H1 (cell line): ENCODE measurements at regions not wholly inside any gene's neighbourhood (a gene's known extent, or its start where the extent isn't known, plus 50 kb on each side); places are given as distances from the start of the nearest gene placed in this dataset.

Source experiments
- CTCF ChIA-PET: fragments of 300-600 bp; sonication (Branson Sonifier 250); formaldehyde crosslinking; loops from one replicate; lab custom pipeline; 2021; ENCODE audit not compliant: partially characterized antibody; lab: Charles Lee
- POLR2A ChIA-PET: fragments of 300-600 bp; sonication (Branson Sonifier 250); formaldehyde crosslinking; loops from one replicate; lab custom pipeline; 2021; ENCODE audit warnings: inconsistent platforms; ENCODE audit not compliant: partially characterized antibody; lab: Charles Lee
- DNase-seq, 2 experiments: peaks; one replicate each; pipeline versions ENCODE4 v3.0.0 to v3.0.0-alpha.2; 2010 to 2022; ENCODE audit warnings: low spot score in 2 of 2, low read depth in 1 of 2, mixed read lengths in 1 of 2
- FAIRE-seq: peaks from 2 replicates; lab custom pipeline; 2011; peaks lifted over from hg19 to GRCh38; lab: Jason Lieb, UNC
- H2AFZ ChIP-seq: 2 replicates; pipeline ENCODE4 v1.8.1; 2012; ENCODE audit warnings: low read length, inconsistent platforms
- H2AK5ac ChIP-seq: 2 replicates; pipeline ENCODE4 v1.6.1; 2013; ENCODE audit warnings: low read depth, low read length
- H2BK120ac ChIP-seq: replicated peaks from 2 replicates; pipeline ENCODE3; 2013; ENCODE audit warnings: low read depth, low read length, inconsistent platforms
- H2BK12ac ChIP-seq: 2 replicates; pipeline ENCODE4 v1.6.1; 2013; ENCODE audit warnings: low read depth, low read length
- H2BK15ac ChIP-seq: 2 replicates; pipeline ENCODE4 v1.6.1; 2013; ENCODE audit warnings: low read length
- H2BK20ac ChIP-seq: 2 replicates; pipeline ENCODE4 v1.6.1; 2013; ENCODE audit warnings: low read length
- H2BK5ac ChIP-seq: 2 replicates; pipeline ENCODE4 v1.6.1; 2013; ENCODE audit warnings: low read depth, low read length
- H3K14ac ChIP-seq: 2 replicates; pipeline ENCODE4 v1.6.1; 2013; ENCODE audit warnings: inconsistent platforms; ENCODE audit not compliant: insufficient read length
- H3K18ac ChIP-seq: 2 replicates; pipeline ENCODE4 v1.6.1; 2013; ENCODE audit warnings: low read length; ENCODE audit errors: extremely low read depth
- H3K23ac ChIP-seq: 2 replicates; pipeline ENCODE4 v1.6.1; 2013; ENCODE audit warnings: inconsistent platforms; ENCODE audit not compliant: insufficient read length
- H3K23me2 ChIP-seq: 2 replicates; pipeline ENCODE4 v1.6.1; 2013; ENCODE audit warnings: low read depth, low read length
- H3K27ac ChIP-seq: 2 replicates; pipeline ENCODE4 v1.6.1; 2011; ENCODE audit warnings: low read depth, low read length, inconsistent platforms
- H3K27me3 ChIP-seq, 4 experiments: replicated peaks in 1 of 4; 1 replicate in 1 of 4; 2 replicates in 3 of 4; pipeline versions ENCODE4 v1.6.1 to v1.8.1; 2011 to 2013; ENCODE audit warnings: low read length in 3 of 4, mild to moderate bottlenecking in 3 of 4, inconsistent platforms in 2 of 4, mixed read lengths in 2 of 4, moderate library complexity in 1 of 4; ENCODE audit not compliant: control insufficient read depth in 3 of 4, insufficient read depth in 3 of 4; ENCODE audit errors: extremely low read depth in 1 of 4
- H3K36me3 ChIP-seq, 4 experiments: 2 replicates each; pipeline versions ENCODE4 v1.6.1 to v1.8.1; 2011 to 2013; ENCODE audit warnings: mild to moderate bottlenecking in 4 of 4, low read length in 3 of 4, moderate library complexity in 2 of 4, control low read depth in 1 of 4, inconsistent platforms in 1 of 4; ENCODE audit not compliant: insufficient read depth in 4 of 4, control insufficient read depth in 2 of 4
- H3K4ac ChIP-seq: replicated peaks from 2 replicates; pipeline ENCODE3; 2013; ENCODE audit warnings: low read length, low read depth, mixed read lengths, inconsistent platforms; ENCODE audit not compliant: insufficient read length
- H3K4me1 ChIP-seq, 4 experiments: replicated peaks in 1 of 4; 1 replicate in 1 of 4; 2 replicates in 3 of 4; pipeline versions ENCODE4 v1.6.1 to v1.8.1; 2011 to 2013; ENCODE audit warnings: low read length in 3 of 4, inconsistent platforms in 2 of 4, mixed read lengths in 1 of 4; ENCODE audit not compliant: insufficient read depth in 4 of 4, control insufficient read depth in 3 of 4
- H3K4me2 ChIP-seq, 2 experiments: 2 replicates each; pipeline versions ENCODE4 v1.6.1 to v1.8.1; 2011 to 2013; ENCODE audit warnings: low read depth in 2 of 2, low read length in 2 of 2, control low read depth in 1 of 2, inconsistent platforms in 1 of 2, mild to moderate bottlenecking in 1 of 2; ENCODE audit not compliant: insufficient read depth in 1 of 2
- H3K4me3 ChIP-seq, 4 experiments: fragments of 200-600, 300-600 bp in 1 of 4; sonication (generic), shearing (Covaris generic), sonication (Bioruptor Twin) in 1 of 4; 2 replicates each; pipeline versions ENCODE4 v1.5.1 to v1.8.1; 2011 to 2016; ENCODE audit warnings: low read length in 4 of 4, low read depth in 3 of 4, control low read depth in 2 of 4, inconsistent platforms in 2 of 4, mild to moderate bottlenecking in 2 of 4, mixed read lengths in 1 of 4, moderate library complexity in 1 of 4; ENCODE audit not compliant: insufficient read depth in 2 of 4; ENCODE audit errors: extremely low read depth in 1 of 4
- H3K56ac ChIP-seq: replicated peaks from 2 replicates; pipeline ENCODE3; 2013; ENCODE audit warnings: low read depth, mild to moderate bottlenecking, mixed read lengths, low read length, inconsistent platforms; ENCODE audit not compliant: insufficient read length
- H3K79me1 ChIP-seq: 2 replicates; pipeline ENCODE4 v1.6.1; 2013; ENCODE audit warnings: low read depth, low read length, control low read depth
- H3K79me2 ChIP-seq, 2 experiments: 2 replicates each; pipeline versions ENCODE4 v1.6.1 to v1.8.1; 2012 to 2013; ENCODE audit warnings: low read length in 2 of 2, mild to moderate bottlenecking in 2 of 2, inconsistent platforms in 1 of 2; ENCODE audit not compliant: insufficient read depth in 2 of 2, control insufficient read depth in 1 of 2
- H3K9ac ChIP-seq, 4 experiments: replicated peaks in 1 of 4; 1 replicate in 1 of 4; 2 replicates in 3 of 4; pipeline versions ENCODE4 v1.6.1 to v1.8.1; 2011 to 2013; ENCODE audit warnings: low read depth in 3 of 4, low read length in 3 of 4, control low read depth in 2 of 4, mild to moderate bottlenecking in 2 of 4, moderate library complexity in 2 of 4, inconsistent platforms in 1 of 4; ENCODE audit errors: extremely low read depth in 1 of 4
- H3K9me3 ChIP-seq, 2 experiments: 2 replicates each; pipeline versions ENCODE4 v1.6.1 to v1.8.1; 2012 to 2013; ENCODE audit warnings: mild to moderate bottlenecking in 2 of 2, moderate library complexity in 2 of 2, control low read depth in 1 of 2, inconsistent platforms in 1 of 2, low read depth in 1 of 2, low read length in 1 of 2, mixed read lengths in 1 of 2; ENCODE audit not compliant: insufficient read depth in 2 of 2
- H4K20me1 ChIP-seq, 2 experiments: replicated peaks in 1 of 2; 2 replicates each; pipeline versions ENCODE3 to v1.8.1; 2011 to 2013; ENCODE audit warnings: inconsistent platforms in 2 of 2, low read length in 2 of 2, mild to moderate bottlenecking in 1 of 2; ENCODE audit not compliant: insufficient read depth in 2 of 2, control insufficient read depth in 1 of 2
- H4K5ac ChIP-seq: 2 replicates; pipeline ENCODE4 v1.6.1; 2013; ENCODE audit warnings: low read length, low read depth, mixed read lengths, inconsistent platforms; ENCODE audit not compliant: insufficient read length
- H4K8ac ChIP-seq: 2 replicates; pipeline ENCODE4 v1.8.0; 2013; ENCODE audit warnings: mild to moderate bottlenecking, moderate library complexity, low read length, inconsistent platforms; ENCODE audit not compliant: insufficient read depth; ENCODE audit errors: extremely low read depth
- H4K91ac ChIP-seq: replicated peaks from 2 replicates; pipeline ENCODE3; 2013; ENCODE audit warnings: low read length, mixed read lengths, inconsistent platforms; ENCODE audit not compliant: insufficient read length
- BCL11A ChIP-seq, 2 experiments: IDR thresholded peaks; one replicate each; pipeline ENCODE4 v1.6.1; 2011; ENCODE audit warnings: low read depth in 2 of 2, low read length in 2 of 2, mild to moderate bottlenecking in 2 of 2
- EP300 ChIP-seq, 2 experiments: IDR thresholded peaks; 1 replicate in 1 of 2; 2 replicates in 1 of 2; pipeline ENCODE4 v1.6.1; 2011 to 2012; ENCODE audit warnings: low read depth in 2 of 2, low read length in 2 of 2, mild to moderate bottlenecking in 2 of 2, borderline replicate concordance in 1 of 2, inconsistent platforms in 1 of 2, moderate library complexity in 1 of 2
- HDAC2 ChIP-seq, 2 experiments: fragments of 300-600 bp in 1 of 2; sonication (generic) in 1 of 2; IDR thresholded peaks; 2 replicates each; pipeline ENCODE4 v1.6.1; 2011 to 2012; ENCODE audit warnings: low read depth in 2 of 2, low read length in 2 of 2, mild to moderate bottlenecking in 2 of 2, moderate library complexity in 2 of 2, borderline replicate concordance in 1 of 2, inconsistent platforms in 1 of 2
- JUND ChIP-seq: IDR thresholded peaks from 2 replicates; pipeline ENCODE4 v1.6.1; 2011; ENCODE audit warnings: mild to moderate bottlenecking, improper control_type of control experiment, low read length
- KDM5A ChIP-seq: fragments of 200-600 bp; IDR thresholded peaks from 2 replicates; pipeline ENCODE4 v1.7.1; 2012; ENCODE audit warnings: mild to moderate bottlenecking, low read length, inconsistent platforms, mixed read lengths
- MAFK ChIP-seq: IDR thresholded peaks from 2 replicates; pipeline ENCODE4 v1.6.1; 2012; ENCODE audit warnings: low read depth, mild to moderate bottlenecking, improper control_type of control experiment, low read length
- NRF1 ChIP-seq: IDR thresholded peaks from 2 replicates; pipeline ENCODE4 v1.6.1; 2011; ENCODE audit warnings: mild to moderate bottlenecking, low read depth, low read length, improper control_type of control experiment
- POLR2AphosphoS5 ChIP-seq: IDR thresholded peaks from 2 replicates; pipeline ENCODE4 v1.6.1; 2011; ENCODE audit warnings: low read depth, low read length
- RFX5 ChIP-seq: IDR thresholded peaks from 2 replicates; pipeline ENCODE4 v1.6.1; 2011; ENCODE audit warnings: low read depth, low read length, improper control_type of control experiment, borderline replicate concordance
- SAP30 ChIP-seq: fragments of 300-600 bp; sonication (generic); IDR thresholded peaks from 2 replicates; pipeline ENCODE4 v1.7.1; 2012; ENCODE audit warnings: low read length, moderate library complexity, mild to moderate bottlenecking, inconsistent platforms; ENCODE audit not compliant: insufficient read depth, insufficient replicate concordance
- SIRT6 ChIP-seq: IDR thresholded peaks from one replicate; pipeline ENCODE4 v1.7.1; 2012; ENCODE audit warnings: low read length, inconsistent platforms
- SIX5 ChIP-seq: IDR thresholded peaks from 2 replicates; pipeline ENCODE4 v1.6.1; 2011; ENCODE audit warnings: mild to moderate bottlenecking, low read depth, low read length
- TAF1 ChIP-seq: IDR thresholded peaks from 2 replicates; pipeline ENCODE4 v1.6.1; 2011; ENCODE audit warnings: mild to moderate bottlenecking, low read depth, low read length
- YY1 ChIP-seq: IDR thresholded peaks from 2 replicates; pipeline ENCODE4 v1.6.1; 2011; ENCODE audit warnings: low read depth, mild to moderate bottlenecking, low read length
- ZNF274 ChIP-seq: IDR thresholded peaks from 2 replicates; pipeline ENCODE4 v1.7.0; 2012; ENCODE audit warnings: low read length, borderline replicate concordance; ENCODE audit errors: extremely low read depth
- WGBS, 2 experiments: shearing (Covaris generic) in 1 of 2; methylation state at CpG; one replicate each; pipeline versions ENCODE4 v1.1.6 to v1.1.7; 2013 to 2015; ENCODE audit warnings: low lambda C conversion rate in 2 of 2, mixed read lengths in 2 of 2, inconsistent platforms in 1 of 2, low coverage in 1 of 2, missing lambda C conversion rate in 1 of 2; ENCODE audit not compliant: insufficient replicate concordance in 2 of 2, insufficient coverage in 1 of 2, insufficient read length in 1 of 2; ENCODE audit errors: extremely low coverage in 1 of 2, missing lambda C conversion rate in 1 of 2; 5-methylcytosine and 5-hydroxymethylcytosine counted together

DNA sequence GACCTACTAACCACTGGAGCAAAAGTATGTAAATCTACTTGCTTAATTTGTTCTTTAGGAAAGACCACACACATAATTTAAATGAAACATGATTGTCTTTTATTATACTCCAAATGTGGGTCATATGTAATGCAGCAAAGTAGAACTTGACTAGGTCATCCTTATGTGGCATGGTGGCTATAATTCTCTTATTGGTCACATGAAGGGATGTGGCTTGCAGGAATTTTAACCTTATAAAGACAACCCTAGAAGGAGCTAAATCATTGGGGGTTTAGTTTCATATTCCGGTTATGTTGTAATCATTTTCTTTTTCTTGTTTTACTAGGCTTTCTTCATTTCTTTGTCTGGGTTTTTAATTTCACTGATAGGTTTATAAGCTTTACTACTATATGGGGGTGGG, 93.9 kb downstream of the SEPTIN7 start:
- Histone ChIP-seq H3K9me3 (no peaks in the 10 kb centered on the region), H3K36me3 (peaks cover 0 to 12% (median 2%) of the 10 kb centered on the region in 4 experiments; a peak in 4 of 8 replicates), H4K5ac (no peak overlapping the region), H4K20me1 (no peaks in the 10 kb centered on the region), H3K23me2 (no peaks in the 10 kb centered on the region), H3K4me3 (no peak overlapping the region), H3K56ac (no peak overlapping the region), H2AFZ (no peak overlapping the region), H4K91ac (no peak overlapping the region), H3K9ac (no peak overlapping the region), H2AK5ac (no peak overlapping the region), H3K27me3 (no peaks in the 10 kb centered on the region), H3K23ac (no peak overlapping the region), H3K79me2 (no peaks in the 10 kb centered on the region), H2BK20ac (no peak overlapping the region), H2BK5ac (no peak overlapping the region), H4K8ac (no peak overlapping the region), H2BK15ac (no peak overlapping the region), H3K4ac (no peak overlapping the region), H3K27ac (no peak overlapping the region), H3K79me1 (no peaks in the 10 kb centered on the region), H3K4me2 (no peak overlapping the region), H2BK12ac (no peak overlapping the region), H2BK120ac (no peak overlapping the region), H3K4me1 (no peaks in the 10 kb centered on the region), H3K18ac (no peak overlapping the region), H3K14ac (no peak overlapping the region)
- CTCF ChIA-PET = no interaction called here
- no peak for DNase-seq
- POLR2A ChIA-PET = no interaction called here
- WGBS, 2 experiments = 90% methylated on average over 1 of the region's 1 CpG; no CpG with 5 or more reads in 1 of the 2 experiments
- no peak for FAIRE-seq
- TF ChIP-seq MAFK (no peak), RFX5 (no peak), POLR2AphosphoS5 (no peak), BCL11A (IDR thresholded peaks at IDR 0.05; ENCODE audit: low read depth in 2 of 2, low read length in 2 of 2) (no peak), ZNF274 (no peak), HDAC2 (IDR thresholded peaks at IDR 0.05; ENCODE audit: borderline replicate concordance in 1 of 2, low read depth in 2 of 2, low read length in 2 of 2) (no peak), EP300 (IDR thresholded peaks at IDR 0.05; ENCODE audit: borderline replicate concordance in 1 of 2, low read depth in 2 of 2, low read length in 2 of 2) (no peak), TAF1 (no peak), KDM5A (no peak), YY1 (no peak), SIRT6 (no peak), SAP30 (no peak), NRF1 (no peak), SIX5 (no peak), JUND (no peak)
